Vagina (tissue), 2 donors: ENCODE measurements at regions not wholly inside any gene's neighbourhood (a gene's known extent, or its start where the extent isn't known, plus 50 kb on each side); places are given as distances from the start of the nearest gene placed in this dataset.

ENCODE experiments used
- POLR2AphosphoS5 ChIP-seq, 2 donors: sonication (generic); formaldehyde crosslinking; IDR thresholded peaks; one replicate each; pipeline ENCODE4 v1.9.0; 2017; ENCODE audit warnings: antibody characterized with exemption in 2 of 2, mild to moderate bottlenecking in 2 of 2, low read depth in 1 of 2; ENCODE audit not compliant: insufficient read depth in 1 of 2
- TF ChIP-seq, protein P1 (sequence below), 3 experiments: fragments of 450-650 bp in 2 of 3; fragments of 200-600 bp in 1 of 3; sonication (generic) in 1 of 3; IDR thresholded peaks; one replicate each; pipeline ENCODE4 v1.5.1; 2017 to 2019; ENCODE audit warnings: antibody characterized with exemption in 3 of 3, mild to moderate bottlenecking in 2 of 3, moderate library complexity in 2 of 3

DNA sequence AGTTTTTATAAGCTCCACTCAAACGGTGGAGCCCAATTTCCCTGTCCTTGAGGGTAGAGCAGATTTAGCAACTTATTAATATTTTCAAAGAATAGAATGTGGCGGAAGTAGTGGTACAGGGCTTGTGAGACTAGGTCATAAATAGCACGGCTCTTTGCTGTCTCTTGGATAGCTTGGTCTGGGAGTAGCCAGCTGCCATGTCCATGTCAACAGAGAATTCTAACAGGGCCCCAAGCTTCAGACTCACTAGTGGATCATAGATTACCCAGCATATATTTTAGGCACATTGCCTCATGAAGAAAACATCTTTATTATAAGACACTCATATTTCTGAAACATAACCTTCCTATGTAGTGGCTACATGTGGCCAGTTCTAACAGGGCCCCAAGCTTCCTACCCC lies 755.7 kb downstream of the HDGFL1 start:
- TF ChIP-seq POLR2AphosphoS5 (IDR thresholded peaks at IDR 0.05; ENCODE audit: insufficient read depth in 1 of 2, low read depth in 1 of 2), result no peak
- TF ChIP-seq, protein P1, sequence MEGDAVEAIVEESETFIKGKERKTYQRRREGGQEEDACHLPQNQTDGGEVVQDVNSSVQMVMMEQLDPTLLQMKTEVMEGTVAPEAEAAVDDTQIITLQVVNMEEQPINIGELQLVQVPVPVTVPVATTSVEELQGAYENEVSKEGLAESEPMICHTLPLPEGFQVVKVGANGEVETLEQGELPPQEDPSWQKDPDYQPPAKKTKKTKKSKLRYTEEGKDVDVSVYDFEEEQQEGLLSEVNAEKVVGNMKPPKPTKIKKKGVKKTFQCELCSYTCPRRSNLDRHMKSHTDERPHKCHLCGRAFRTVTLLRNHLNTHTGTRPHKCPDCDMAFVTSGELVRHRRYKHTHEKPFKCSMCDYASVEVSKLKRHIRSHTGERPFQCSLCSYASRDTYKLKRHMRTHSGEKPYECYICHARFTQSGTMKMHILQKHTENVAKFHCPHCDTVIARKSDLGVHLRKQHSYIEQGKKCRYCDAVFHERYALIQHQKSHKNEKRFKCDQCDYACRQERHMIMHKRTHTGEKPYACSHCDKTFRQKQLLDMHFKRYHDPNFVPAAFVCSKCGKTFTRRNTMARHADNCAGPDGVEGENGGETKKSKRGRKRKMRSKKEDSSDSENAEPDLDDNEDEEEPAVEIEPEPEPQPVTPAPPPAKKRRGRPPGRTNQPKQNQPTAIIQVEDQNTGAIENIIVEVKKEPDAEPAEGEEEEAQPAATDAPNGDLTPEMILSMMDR (IDR thresholded peaks at IDR 0.05), result no peak
